GM12878 (cell line): ENCODE measurements at regions not wholly inside any gene's neighbourhood (a gene's known extent, or its start where the extent isn't known, plus 50 kb on each side); places are given as distances from the start of the nearest gene placed in this dataset.

Experiments used
- DPF2 ChIP-seq: fragments of 450-650 bp; IDR thresholded peaks from 2 replicates; pipeline ENCODE4 v1.6.1; 2017; ENCODE audit warnings: mild to moderate bottlenecking
- POU2F2 ChIP-seq: IDR thresholded peaks from 3 replicates; pipeline ENCODE4 v1.6.1; 2011; ENCODE audit warnings: low read depth, mild to moderate bottlenecking, low read length, borderline replicate concordance
- RAD21 ChIP-seq: IDR thresholded peaks from 2 replicates; pipeline ENCODE4 v1.6.1; 2011; ENCODE audit warnings: mild to moderate bottlenecking, low read depth, low read length, moderate library complexity; ENCODE audit not compliant: insufficient read depth
- STAT3 ChIP-seq: IDR thresholded peaks from 2 replicates; pipeline ENCODE4 v1.6.1; 2011; ENCODE audit warnings: low read depth, low read length, improper control_type of control experiment
- YY1 ChIP-seq: IDR thresholded peaks from 2 replicates; pipeline ENCODE4 v1.6.1; 2011; ENCODE audit warnings: low read depth, mild to moderate bottlenecking, low read length
- ZBED1 ChIP-seq: IDR thresholded peaks from 2 replicates; pipeline ENCODE4 v1.6.1; 2016; ENCODE audit warnings: borderline replicate concordance
- TF ChIP-seq, protein P1 (sequence below): fragments of 450-650 bp; formaldehyde crosslinking; IDR thresholded peaks from 2 replicates; pipeline ENCODE4 v1.4.0; 2020; ENCODE audit warnings: mild to moderate bottlenecking, moderate library complexity
- TF ChIP-seq, protein P2 (sequence below): fragments of 450-650 bp; IDR thresholded peaks from 2 replicates; pipeline ENCODE4 v1.6.1; 2018; ENCODE audit warnings: mild to moderate bottlenecking, low read depth, moderate library complexity; ENCODE audit not compliant: partially characterized antibody
- TF ChIP-seq, protein P3 (sequence below): IDR thresholded peaks from 2 replicates; pipeline ENCODE4 v1.6.1; 2011; ENCODE audit warnings: borderline replicate concordance, low read depth, mild to moderate bottlenecking, moderate library complexity, mixed read lengths, low read length; ENCODE audit not compliant: insufficient read depth; ENCODE audit errors: extremely low read length

DNA sequence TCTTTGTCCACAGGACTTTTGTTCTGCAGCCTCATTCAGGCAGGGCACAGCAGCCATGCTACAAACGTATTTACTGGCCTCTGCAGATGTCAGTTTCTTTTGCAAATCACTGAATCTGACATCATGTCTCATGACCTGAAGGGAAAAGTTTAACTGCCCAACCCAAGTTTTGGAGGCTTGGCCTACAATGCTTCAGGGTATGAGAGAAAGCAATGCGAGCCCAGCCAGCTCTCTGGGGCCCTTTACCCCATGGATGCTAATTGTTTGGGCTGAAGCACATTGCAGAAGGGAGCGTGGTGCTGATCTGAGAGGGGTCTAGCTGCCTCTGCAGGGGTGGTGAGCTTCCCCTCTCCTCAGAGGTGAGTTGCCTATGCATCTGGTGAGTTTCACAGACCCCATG lies 179.9 kb upstream of the CXCL12 start (continued):
- TF ChIP-seq, protein P1, sequence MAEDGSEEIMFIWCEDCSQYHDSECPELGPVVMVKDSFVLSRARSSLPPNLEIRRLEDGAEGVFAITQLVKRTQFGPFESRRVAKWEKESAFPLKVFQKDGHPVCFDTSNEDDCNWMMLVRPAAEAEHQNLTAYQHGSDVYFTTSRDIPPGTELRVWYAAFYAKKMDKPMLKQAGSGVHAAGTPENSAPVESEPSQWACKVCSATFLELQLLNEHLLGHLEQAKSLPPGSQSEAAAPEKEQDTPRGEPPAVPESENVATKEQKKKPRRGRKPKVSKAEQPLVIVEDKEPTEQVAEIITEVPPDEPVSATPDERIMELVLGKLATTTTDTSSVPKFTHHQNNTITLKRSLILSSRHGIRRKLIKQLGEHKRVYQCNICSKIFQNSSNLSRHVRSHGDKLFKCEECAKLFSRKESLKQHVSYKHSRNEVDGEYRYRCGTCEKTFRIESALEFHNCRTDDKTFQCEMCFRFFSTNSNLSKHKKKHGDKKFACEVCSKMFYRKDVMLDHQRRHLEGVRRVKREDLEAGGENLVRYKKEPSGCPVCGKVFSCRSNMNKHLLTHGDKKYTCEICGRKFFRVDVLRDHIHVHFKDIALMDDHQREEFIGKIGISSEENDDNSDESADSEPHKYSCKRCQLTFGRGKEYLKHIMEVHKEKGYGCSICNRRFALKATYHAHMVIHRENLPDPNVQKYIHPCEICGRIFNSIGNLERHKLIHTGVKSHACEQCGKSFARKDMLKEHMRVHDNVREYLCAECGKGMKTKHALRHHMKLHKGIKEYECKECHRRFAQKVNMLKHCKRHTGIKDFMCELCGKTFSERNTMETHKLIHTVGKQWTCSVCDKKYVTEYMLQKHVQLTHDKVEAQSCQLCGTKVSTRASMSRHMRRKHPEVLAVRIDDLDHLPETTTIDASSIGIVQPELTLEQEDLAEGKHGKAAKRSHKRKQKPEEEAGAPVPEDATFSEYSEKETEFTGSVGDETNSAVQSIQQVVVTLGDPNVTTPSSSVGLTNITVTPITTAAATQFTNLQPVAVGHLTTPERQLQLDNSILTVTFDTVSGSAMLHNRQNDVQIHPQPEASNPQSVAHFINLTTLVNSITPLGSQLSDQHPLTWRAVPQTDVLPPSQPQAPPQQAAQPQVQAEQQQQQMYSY (CRISPR knock-in tag) = no peak
- TF ChIP-seq, protein P2, sequence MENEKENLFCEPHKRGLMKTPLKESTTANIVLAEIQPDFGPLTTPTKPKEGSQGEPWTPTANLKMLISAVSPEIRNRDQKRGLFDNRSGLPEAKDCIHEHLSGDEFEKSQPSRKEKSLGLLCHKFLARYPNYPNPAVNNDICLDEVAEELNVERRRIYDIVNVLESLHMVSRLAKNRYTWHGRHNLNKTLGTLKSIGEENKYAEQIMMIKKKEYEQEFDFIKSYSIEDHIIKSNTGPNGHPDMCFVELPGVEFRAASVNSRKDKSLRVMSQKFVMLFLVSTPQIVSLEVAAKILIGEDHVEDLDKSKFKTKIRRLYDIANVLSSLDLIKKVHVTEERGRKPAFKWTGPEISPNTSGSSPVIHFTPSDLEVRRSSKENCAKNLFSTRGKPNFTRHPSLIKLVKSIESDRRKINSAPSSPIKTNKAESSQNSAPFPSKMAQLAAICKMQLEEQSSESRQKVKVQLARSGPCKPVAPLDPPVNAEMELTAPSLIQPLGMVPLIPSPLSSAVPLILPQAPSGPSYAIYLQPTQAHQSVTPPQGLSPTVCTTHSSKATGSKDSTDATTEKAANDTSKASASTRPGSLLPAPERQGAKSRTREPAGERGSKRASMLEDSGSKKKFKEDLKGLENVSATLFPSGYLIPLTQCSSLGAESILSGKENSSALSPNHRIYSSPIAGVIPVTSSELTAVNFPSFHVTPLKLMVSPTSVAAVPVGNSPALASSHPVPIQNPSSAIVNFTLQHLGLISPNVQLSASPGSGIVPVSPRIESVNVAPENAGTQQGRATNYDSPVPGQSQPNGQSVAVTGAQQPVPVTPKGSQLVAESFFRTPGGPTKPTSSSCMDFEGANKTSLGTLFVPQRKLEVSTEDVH = no peak
- TF ChIP-seq, protein P3, sequence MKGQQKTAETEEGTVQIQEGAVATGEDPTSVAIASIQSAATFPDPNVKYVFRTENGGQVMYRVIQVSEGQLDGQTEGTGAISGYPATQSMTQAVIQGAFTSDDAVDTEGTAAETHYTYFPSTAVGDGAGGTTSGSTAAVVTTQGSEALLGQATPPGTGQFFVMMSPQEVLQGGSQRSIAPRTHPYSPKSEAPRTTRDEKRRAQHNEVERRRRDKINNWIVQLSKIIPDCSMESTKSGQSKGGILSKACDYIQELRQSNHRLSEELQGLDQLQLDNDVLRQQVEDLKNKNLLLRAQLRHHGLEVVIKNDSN = no peak
- TF ChIP-seq STAT3 (no peak), POU2F2 (no peak), DPF2 (no peak), RAD21 (no peak), YY1 (no peak), ZBED1 (no peak)
